ENCODE measurements at regions not wholly inside any gene's neighbourhood (a gene's known extent, or its start where the extent isn't known, plus 50 kb on each side); places are given as distances from the start of the nearest gene placed in this dataset.

- DNase-seq = no peak
- H3K27ac ChIP-seq = no peak overlapping the region
- H3K36me3 ChIP-seq (replicated peaks) = no peaks in the 10 kb centered on the region
- no peaks in the 10 kb centered on the region for H3K27me3 ChIP-seq (replicated peaks)
- H3K4me3 ChIP-seq (ENCODE audit: low read depth, low read length) = no peak overlapping the region
- in situ Hi-C loops (cut with HindIII; ENCODE audit: low pct_ligation_motif_present, low sequenced_read_pairs) = no loop called here
- TF ChIP-seq CTCF (IDR thresholded peaks at IDR 0.05; ENCODE audit: low read depth, low read length, missing control alignments) = no peak
Observed at GRCh38 chr11:113634940-113635575, 71.0 kb downstream of the TMPRSS5 start.

GRCh38 chr11:113632981-113633380, 73.1 kb downstream of the TMPRSS5 start:
- peak; percentile 33 for DNase-seq
- Histone ChIP-seq H3K4me3 (ENCODE audit: low read depth, low read length) (no peak overlapping the region), H3K36me3 (replicated peaks) (no peaks in the 10 kb centered on the region), H3K27ac (no peak overlapping the region), H3K27me3 (replicated peaks) (no peaks in the 10 kb centered on the region)
- in situ Hi-C loops (cut with HindIII; ENCODE audit: low pct_ligation_motif_present, low sequenced_read_pairs) = no loop called here
- TF ChIP-seq CTCF (IDR thresholded peaks at IDR 0.05; ENCODE audit: low read depth, low read length, missing control alignments) = no peak

GRCh38 chr11:113629562-113629961, 76.5 kb downstream of the TMPRSS5 start:
- Histone ChIP-seq H3K27ac (no peak overlapping the region), H3K36me3 (replicated peaks) (no peaks in the 10 kb centered on the region), H3K4me3 (ENCODE audit: low read depth, low read length) (no peak overlapping the region), H3K27me3 (replicated peaks) (no peaks in the 10 kb centered on the region)
- in situ Hi-C loops (cut with HindIII; ENCODE audit: low pct_ligation_motif_present, low sequenced_read_pairs) = no loop called here
- TF ChIP-seq CTCF (IDR thresholded peaks at IDR 0.05; ENCODE audit: low read depth, low read length, missing control alignments) = no peak
- no peak for DNase-seq

- H3K27me3 ChIP-seq (replicated peaks) = no peaks in the 10 kb centered on the region
- in situ Hi-C loops (cut with HindIII; ENCODE audit: low pct_ligation_motif_present, low sequenced_read_pairs) = no loop called here
- DNase-seq = no peak
- no peak overlapping the region for H3K27ac ChIP-seq
- no peak for TF ChIP-seq CTCF (IDR thresholded peaks at IDR 0.05; ENCODE audit: low read depth, low read length, missing control alignments)
- no peaks in the 10 kb centered on the region for H3K36me3 ChIP-seq (replicated peaks)
- H3K4me3 ChIP-seq (ENCODE audit: low read depth, low read length) = no peak overlapping the region
Observed at GRCh38 chr11:113628912-113629311, 77.2 kb downstream of the TMPRSS5 start.

GRCh38 chr11:113627946-113628345, 78.2 kb downstream of the TMPRSS5 start:
- no peak overlapping the region for H3K27ac ChIP-seq
- no peak for TF ChIP-seq CTCF (IDR thresholded peaks at IDR 0.05; ENCODE audit: low read depth, low read length, missing control alignments)
- no peaks in the 10 kb centered on the region for H3K27me3 ChIP-seq (replicated peaks)
- no peak overlapping the region for H3K4me3 ChIP-seq (ENCODE audit: low read depth, low read length)
- no peaks in the 10 kb centered on the region for H3K36me3 ChIP-seq (replicated peaks)
- in situ Hi-C loops (cut with HindIII; ENCODE audit: low pct_ligation_motif_present, low sequenced_read_pairs) = no loop called here
- DNase-seq = no peak

GRCh38 chr11:113627297-113627696, 78.8 kb downstream of the TMPRSS5 start:
- H3K4me3 ChIP-seq (ENCODE audit: low read depth, low read length) = no peak overlapping the region
- no peaks in the 10 kb centered on the region for H3K36me3 ChIP-seq (replicated peaks)
- in situ Hi-C loops (cut with HindIII; ENCODE audit: low pct_ligation_motif_present, low sequenced_read_pairs) = no loop called here
- DNase-seq = no peak
- no peak overlapping the region for H3K27ac ChIP-seq
- TF ChIP-seq CTCF (IDR thresholded peaks at IDR 0.05; ENCODE audit: low read depth, low read length, missing control alignments) = no peak
- H3K27me3 ChIP-seq (replicated peaks) = no peaks in the 10 kb centered on the region

All from brain microvascular endothelial cell (primary cell).